Peyer's patch (tissue), 4 donors: ENCODE measurements at regions not wholly inside any gene's neighbourhood (a gene's known extent, or its start where the extent isn't known, plus 50 kb on each side); places are given as distances from the start of the nearest gene placed in this dataset.
"Not testable (repeated sequence)": the region's sequence is repeated elsewhere in the genome, so short reads cannot be mapped to it uniquely, and the experiment has no call there.

Experiments used
- DNase-seq, 3 donors: peaks; one replicate each; pipeline ENCODE4 v3.0.0-alpha.2; 2017 to 2019
- H3K27ac ChIP-seq, 4 donors: fragments of 200-600 bp; sonication (generic); one replicate each; pipeline ENCODE4 v1.5.1; 2016 to 2019
- H3K27me3 ChIP-seq, 2 donors: fragments of 200-600 bp; sonication (generic); one replicate each; pipeline ENCODE4 v1.5.1; 2019
- H3K36me3 ChIP-seq, 3 donors: fragments of 200-600 bp; sonication (generic); one replicate each; pipeline ENCODE4 v1.5.1; 2016 to 2019
- H3K4me1 ChIP-seq, 4 donors: fragments of 200-600 bp; sonication (generic); one replicate each; pipeline ENCODE4 v1.5.1; 2016 to 2019
- H3K4me3 ChIP-seq, 4 donors: fragments of 200-600 bp; sonication (generic); 1 replicate in 3 of 4; 2 replicates in 1 of 4; pipeline ENCODE4 v1.5.1; 2016 to 2019; ENCODE audit warnings: mild to moderate bottlenecking in 1 of 4
- H3K9me3 ChIP-seq, 4 donors: fragments of 200-600 bp; sonication (generic); one replicate each; pipeline ENCODE4 v1.5.1; 2016 to 2019; ENCODE audit warnings: mild to moderate bottlenecking in 1 of 4
- CTCF ChIP-seq, 6 experiments: fragments of 450-650 bp in 4 of 6; fragments of 200-600 bp in 2 of 6; sonication (generic) in 1 of 6; IDR thresholded peaks; one replicate each; pipeline ENCODE4 v1.5.1; 2017 to 2019; ENCODE audit warnings: antibody characterized with exemption in 6 of 6, mild to moderate bottlenecking in 3 of 6, moderate library complexity in 1 of 6
- POLR2A ChIP-seq, 2 donors: fragments of 450-650 bp; IDR thresholded peaks; one replicate each; pipeline ENCODE4 v1.5.1; 2017; ENCODE audit warnings: antibody characterized with exemption in 2 of 2, mild to moderate bottlenecking in 2 of 2, moderate library complexity in 2 of 2

GRCh38 chr2:19176172-19176852 is 182.1 kb downstream of the OSR1 start:
- TF ChIP-seq POLR2A (IDR thresholded peaks at IDR 0.05) (no peak), CTCF (IDR thresholded peaks at IDR 0.05) (no peak)

GRCh38 chr2:19174176-19174575 is 184.2 kb downstream of the OSR1 start:
- Histone ChIP-seq H3K27me3 (no peaks in the 10 kb centered on the region), H3K27ac (no peak overlapping the region), H3K9me3 (no peaks in the 10 kb centered on the region), H3K4me1 (no peaks in the 10 kb centered on the region), H3K4me3 (no peak overlapping the region), H3K36me3 (no peaks in the 10 kb centered on the region)
- no peak for DNase-seq
- TF ChIP-seq POLR2A (IDR thresholded peaks at IDR 0.05) (no peak), CTCF (IDR thresholded peaks at IDR 0.05) (no peak)

More at GRCh38 chr2:19176172-19176852, 182.1 kb downstream of the OSR1 start:
- Histone ChIP-seq H3K36me3 (no peaks in the 10 kb centered on the region), H3K27me3 (no peaks in the 10 kb centered on the region), H3K4me1 (no peaks in the 10 kb centered on the region), H3K9me3 (no peaks in the 10 kb centered on the region), H3K4me3 (no peak overlapping the region), H3K27ac (no peak overlapping the region)
- DNase-seq: no peak

- Histone ChIP-seq H3K4me1 (no peaks in the 10 kb centered on the region), H3K36me3 (no peaks in the 10 kb centered on the region), H3K9me3 (no peaks in the 10 kb centered on the region), H3K27me3 (no peaks in the 10 kb centered on the region), H3K27ac (no peak overlapping the region), H3K4me3 (no peak overlapping the region)
- no peak for DNase-seq
- TF ChIP-seq CTCF (IDR thresholded peaks at IDR 0.05) (no peak), POLR2A (IDR thresholded peaks at IDR 0.05) (no peak)
Measured at GRCh38 chr2:19171409-19171808, 187.0 kb downstream of the OSR1 start.

- H3K9me3 ChIP-seq: no peaks in the 10 kb centered on the region
- no peak for DNase-seq
- no peaks in the 10 kb centered on the region for H3K27me3 ChIP-seq
- H3K36me3 ChIP-seq: no peaks in the 10 kb centered on the region
- H3K27ac ChIP-seq: no peak overlapping the region
- H3K4me3 ChIP-seq: no peak overlapping the region
- TF ChIP-seq POLR2A (IDR thresholded peaks at IDR 0.05): no peak
- no peak for TF ChIP-seq CTCF (IDR thresholded peaks at IDR 0.05)
- no peaks in the 10 kb centered on the region for H3K4me1 ChIP-seq
Measured at GRCh38 chr2:19169134-19169768, 189.2 kb downstream of the OSR1 start.

GRCh38 chr2:19164099-19164498 is 194.3 kb downstream of the OSR1 start:
- not testable (repeated sequence) for H3K4me3 ChIP-seq, H3K27me3 ChIP-seq, H3K9me3 ChIP-seq, H3K36me3 ChIP-seq, H3K4me1 ChIP-seq, DNase-seq, H3K27ac ChIP-seq

- no peak for TF ChIP-seq POLR2A (IDR thresholded peaks at IDR 0.05)
- no peak for TF ChIP-seq CTCF (IDR thresholded peaks at IDR 0.05)
- DNase-seq: no peak
- Histone ChIP-seq H3K4me1 (no peaks in the 10 kb centered on the region), H3K27me3 (no peaks in the 10 kb centered on the region), H3K36me3 (no peaks in the 10 kb centered on the region), H3K9me3 (no peaks in the 10 kb centered on the region), H3K4me3 (no peak overlapping the region), H3K27ac (no peak overlapping the region)
Measured at GRCh38 chr2:19158896-19159295, 199.5 kb downstream of the OSR1 start.
